Mucosa of descending colon (tissue), 3 donors: ENCODE measurements at regions not wholly inside any gene's neighbourhood (a gene's known extent, or its start where the extent isn't known, plus 50 kb on each side); places are given as distances from the start of the nearest gene placed in this dataset.

Experiments used
- ATAC-seq: fragments of 200-7000 bp; cut with Tn5 transposase; one replicate; pipeline ENCODE4 v1.9.1; 2020; ENCODE audit warnings: mild to moderate bottlenecking, moderate library complexity
- DNase-seq, 3 donors: peaks; one replicate each; pipeline ENCODE4 v3.0.0-alpha.2; 2020
- H3K36me3 ChIP-seq: fragments of 200-600 bp; one replicate; pipeline ENCODE4 v1.8.0; 2021; ENCODE audit warnings: low read depth, mild to moderate bottlenecking
- H3K4me1 ChIP-seq: fragments of 200-600 bp; one replicate; pipeline ENCODE4 v1.8.0; 2021; ENCODE audit warnings: low read depth, mild to moderate bottlenecking
- H3K4me3 ChIP-seq: fragments of 200-600 bp; one replicate; pipeline ENCODE4 v1.8.0; 2021; ENCODE audit warnings: mild to moderate bottlenecking
- H3K9me3 ChIP-seq: fragments of 200-600 bp; one replicate; pipeline ENCODE4 v1.8.0; 2021; ENCODE audit warnings: mild to moderate bottlenecking
- CTCF ChIP-seq: fragments of 200-600 bp; IDR thresholded peaks from one replicate; pipeline ENCODE4 v1.8.0; 2022; ENCODE audit warnings: antibody characterized with exemption, mild to moderate bottlenecking
- intact Hi-C, 2 donors: fragments of 100-400 bp; cut with DNase I in 1 of 2; cut with micrococcal nuclease in 1 of 2; formaldehyde crosslinking; loops; one replicate each; pipeline versions ENCODE4 v1.11.0 to v1.11.1; 2022; cut with DNase I, micrococcal nuclease
- donor health status: DM: no; HTN: no; CAD: no; lungs with moderate emphysema.
- donor health status: DM: no; HTN: no; CAD: no.
- donor health status: DM: no; HTN: yes; CAD: no.

- no peaks in the 10 kb centered on the region for H3K36me3 ChIP-seq
- intact Hi-C loops = no loop called here
These were observed 103.5 kb upstream of the TAPT1 start for GRCh38 chr4:16329797-16330134.

GRCh38 chr4:16329125-16329796 lies 103.0 kb upstream of the TAPT1 start:
- intact Hi-C loops = no loop called here
- no peaks in the 10 kb centered on the region for H3K9me3 ChIP-seq
- H3K36me3 ChIP-seq = no peaks in the 10 kb centered on the region
- no peak for TF ChIP-seq CTCF
- DNase-seq (no peak), ATAC-seq (no peak)
- no peak overlapping the region for H3K4me3 ChIP-seq
- H3K4me1 ChIP-seq = no peaks in the 10 kb centered on the region

More at GRCh38 chr4:16329797-16330134, 103.5 kb upstream of the TAPT1 start:
- DNase-seq (no peak), ATAC-seq (no peak)
- Histone ChIP-seq H3K4me3 (no peak overlapping the region), H3K9me3 (no peaks in the 10 kb centered on the region), H3K4me1 (no peaks in the 10 kb centered on the region)
- TF ChIP-seq CTCF = no peak

- DNase-seq (no peak), ATAC-seq (no peak)
- Histone ChIP-seq H3K9me3 (no peaks in the 10 kb centered on the region), H3K4me3 (no peak overlapping the region), H3K4me1 (no peaks in the 10 kb centered on the region), H3K36me3 (no peaks in the 10 kb centered on the region)
- intact Hi-C loops = no loop called here
- no peak for TF ChIP-seq CTCF
These were observed 95.9 kb upstream of the TAPT1 start for GRCh38 chr4:16322183-16322582.

- DNase-seq = no peak
- TF ChIP-seq CTCF = no peak
- Histone ChIP-seq H3K36me3 (no peaks in the 10 kb centered on the region), H3K9me3 (no peaks in the 10 kb centered on the region), H3K4me1 (no peaks in the 10 kb centered on the region), H3K4me3 (no peak overlapping the region)
- intact Hi-C loops = no loop called here
- no peak for ATAC-seq
These were observed 89.2 kb upstream of the TAPT1 start for GRCh38 chr4:16315456-16315855.

GRCh38 chr4:16310606-16311005 lies 84.3 kb upstream of the TAPT1 start:
- intact Hi-C loops = no loop called here
- no peak for ATAC-seq
- TF ChIP-seq CTCF = no peak

GRCh38 chr4:16302648-16303047 lies 76.4 kb upstream of the TAPT1 start:
- H3K36me3 ChIP-seq = no peaks in the 10 kb centered on the region
- intact Hi-C loops = no loop called here
- no peak overlapping the region for H3K4me3 ChIP-seq
- H3K9me3 ChIP-seq = no peaks in the 10 kb centered on the region
- no peak for ATAC-seq
- no peaks in the 10 kb centered on the region for H3K4me1 ChIP-seq
- TF ChIP-seq CTCF = no peak
- DNase-seq = no peak

More at GRCh38 chr4:16310606-16311005, 84.3 kb upstream of the TAPT1 start:
- Histone ChIP-seq H3K4me1 (no peaks in the 10 kb centered on the region), H3K36me3 (no peaks in the 10 kb centered on the region), H3K9me3 (no peaks in the 10 kb centered on the region), H3K4me3 (no peak overlapping the region)
- no peak for DNase-seq
